Natural killer cell (primary cell): ENCODE measurements at regions not wholly inside any gene's neighbourhood (a gene's known extent, or its start where the extent isn't known, plus 50 kb on each side); places are given as distances from the start of the nearest gene placed in this dataset.

ENCODE experiments used
- ATAC-seq, 3 donors: fragments of 150-1000 bp in 2 of 3; fragments of 200-7000 bp in 1 of 3; cut with Tn5 transposase; 1 replicate in 1 of 3; 2 replicates in 2 of 3; pipeline ENCODE4 v1.10.0; 2021; ENCODE audit warnings: mild to moderate bottlenecking in 2 of 3, moderate library complexity in 2 of 3
- DNase-seq, 2 donors: peaks; one replicate each; pipeline versions ENCODE4 v3.0.0 to v3.0.0-alpha.2; 2013 to 2021; ENCODE audit warnings: mixed read lengths in 1 of 2
- H3K27ac ChIP-seq: one replicate; pipeline ENCODE4 v1.5.1; 2013; ENCODE audit warnings: mild to moderate bottlenecking, low read length
- H3K27me3 ChIP-seq: one replicate; pipeline ENCODE4 v1.6.1; 2013; ENCODE audit warnings: low read length; ENCODE audit not compliant: control insufficient read depth, insufficient read depth
- H3K36me3 ChIP-seq: one replicate; pipeline ENCODE4 v1.6.1; 2013; ENCODE audit warnings: low read length; ENCODE audit not compliant: control insufficient read depth, insufficient read depth
- H3K4me1 ChIP-seq: one replicate; pipeline ENCODE4 v1.6.1; 2013; ENCODE audit warnings: low read length; ENCODE audit not compliant: control insufficient read depth, insufficient read depth
- H3K4me3 ChIP-seq: one replicate; pipeline ENCODE4 v1.5.1; 2013; ENCODE audit warnings: low read length
- H3K9me3 ChIP-seq: one replicate; pipeline ENCODE4 v1.6.1; 2013; ENCODE audit warnings: low read length; ENCODE audit not compliant: control insufficient read depth, insufficient read depth
- H3K27ac Mint-ChIP-seq, 2 donors: one replicate each; pipeline ENCODE4 v1.8.0; 2022; ENCODE audit warnings: mild to moderate bottlenecking in 2 of 2, mixed read lengths in 2 of 2, moderate library complexity in 1 of 2
- H3K27me3 Mint-ChIP-seq, 2 donors: one replicate each; pipeline ENCODE4 v1.8.0; 2022; ENCODE audit warnings: low read depth in 2 of 2, mixed read lengths in 2 of 2
- H3K36me3 Mint-ChIP-seq: one replicate; pipeline ENCODE4 v1.8.0; 2022; ENCODE audit warnings: mixed read lengths
- H3K4me1 Mint-ChIP-seq, 2 donors: one replicate each; pipeline ENCODE4 v1.8.0; 2022; ENCODE audit warnings: mixed read lengths in 2 of 2
- H3K4me3 Mint-ChIP-seq: one replicate; pipeline ENCODE4 v1.8.0; 2022; ENCODE audit warnings: mild to moderate bottlenecking, moderate library complexity, mixed read lengths
- H3K9me3 Mint-ChIP-seq, 2 donors: one replicate each; pipeline ENCODE4 v1.8.0; 2022; ENCODE audit warnings: mixed read lengths in 2 of 2
- CTCF ChIP-seq: fragments of 200-600 bp; IDR thresholded peaks from one replicate; pipeline ENCODE4 v1.8.0; 2022; ENCODE audit warnings: antibody characterized with exemption
- WGBS: methylation state at CpG from one replicate; pipeline ENCODE4 v1.1.7; 2013; ENCODE audit warnings: missing lambda C conversion rate; ENCODE audit not compliant: insufficient coverage; 5-methylcytosine and 5-hydroxymethylcytosine counted together
- intact Hi-C: fragments of 100-400 bp; cut with micrococcal nuclease; formaldehyde crosslinking; loops from one replicate; pipeline ENCODE4 v1.14.2; 2022

GRCh38 chr6:27765028-27765590 lies 147.1 kb downstream of the OR2B2 start:
- H3K9me3 ChIP-seq = no peaks in the 10 kb centered on the region
- Mint-ChIP-seq H3K4me3 (no peak overlapping the region), H3K27ac (no peak overlapping the region), H3K36me3 (no peaks in the 10 kb centered on the region), H3K27me3 (peaks cover 3 to 12% of the 10 kb centered on the region in 2 donors), H3K9me3 (no peaks in the 10 kb centered on the region), H3K4me1 (no peaks in the 10 kb centered on the region)
- H3K27ac ChIP-seq = no peak overlapping the region
- intact Hi-C loops = no loop called here
- ATAC-seq = no peak
- no peak for TF ChIP-seq CTCF
- DNase-seq = no peak
- no peak overlapping the region for H3K4me3 ChIP-seq
- no peaks in the 10 kb centered on the region for H3K4me1 ChIP-seq
- H3K27me3 ChIP-seq = no peaks in the 10 kb centered on the region
- no peaks in the 10 kb centered on the region for H3K36me3 ChIP-seq

DNA sequence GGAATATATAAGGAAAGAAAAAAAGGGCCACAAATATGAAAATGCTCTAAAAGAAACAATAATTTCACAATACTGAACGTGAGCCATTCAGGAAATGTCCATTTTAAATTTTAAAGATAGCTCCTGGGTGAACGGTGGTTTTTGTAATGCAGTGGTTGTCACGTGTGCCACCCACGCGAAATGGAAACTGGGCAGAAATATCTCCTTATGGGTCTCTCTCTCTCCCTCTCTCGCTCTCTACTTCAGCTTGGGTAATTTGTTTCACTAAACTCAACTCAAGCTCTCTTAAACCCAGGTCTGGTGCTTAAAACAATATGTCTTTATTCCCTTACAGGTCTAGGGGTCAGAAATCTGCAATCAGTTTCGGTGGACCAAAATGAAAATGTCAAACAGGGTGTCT lies 150.8 kb downstream of the OR2B2 start:
- no peak overlapping the region for H3K4me3 Mint-ChIP-seq
- Histone ChIP-seq H3K36me3 (no peaks in the 10 kb centered on the region), H3K4me3 (no peak overlapping the region), H3K27me3 (no peaks in the 10 kb centered on the region), H3K9me3 (no peaks in the 10 kb centered on the region), H3K27ac (no peak overlapping the region), H3K4me1 (peaks cover 11% of the 10 kb centered on the region)
- no peak overlapping the region for H3K27ac Mint-ChIP-seq
- peaks cover 9 to 10% of the 10 kb centered on the region in 2 donors for H3K4me1 Mint-ChIP-seq
- intact Hi-C loops = no loop called here
- H3K9me3 Mint-ChIP-seq = no peaks in the 10 kb centered on the region
- H3K27me3 Mint-ChIP-seq = peaks cover 5 to 6% of the 10 kb centered on the region in 2 donors
- no peaks in the 10 kb centered on the region for H3K36me3 Mint-ChIP-seq
- WGBS = 44% methylated on average over 6 of the region's 7 CpGs
- DNase-seq = no peak
- no peak for TF ChIP-seq CTCF
- ATAC-seq = no peak

DNA sequence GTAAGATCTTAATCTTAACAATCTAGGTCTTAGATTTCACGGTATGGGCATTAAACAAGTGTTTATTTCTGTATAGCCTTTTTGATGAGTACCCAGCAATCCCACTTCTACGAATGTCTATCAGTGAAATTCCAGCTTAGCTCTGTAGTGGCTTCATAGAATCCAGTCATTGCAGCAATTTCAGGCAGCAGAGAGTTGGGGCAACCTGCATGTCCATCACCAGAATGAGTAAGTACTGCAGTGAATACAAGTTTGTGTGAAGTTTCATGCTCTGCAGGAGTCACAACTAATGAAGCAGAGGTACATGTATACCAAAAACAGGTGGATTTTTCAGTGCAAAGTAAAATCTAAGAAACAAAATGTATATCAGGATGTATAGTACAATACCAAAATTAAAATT lies 151.7 kb downstream of the OR2B2 start:
- no peak for TF ChIP-seq CTCF
- Histone ChIP-seq H3K27ac (no peak overlapping the region), H3K4me1 (peaks cover 11% of the 10 kb centered on the region), H3K4me3 (no peak overlapping the region), H3K36me3 (no peaks in the 10 kb centered on the region), H3K9me3 (no peaks in the 10 kb centered on the region), H3K27me3 (no peaks in the 10 kb centered on the region)
- no peak for ATAC-seq
- H3K9me3 Mint-ChIP-seq = no peaks in the 10 kb centered on the region
- WGBS = 83% methylated on average over 2 of the region's 2 CpGs
- H3K27ac Mint-ChIP-seq = no peak overlapping the region
- peaks cover 9 to 10% of the 10 kb centered on the region in 2 donors for H3K4me1 Mint-ChIP-seq
- no peak overlapping the region for H3K4me3 Mint-ChIP-seq
- DNase-seq = no peak
- intact Hi-C loops = no loop called here
- no peaks in the 10 kb centered on the region for H3K36me3 Mint-ChIP-seq
- H3K27me3 Mint-ChIP-seq = peaks cover 5 to 6% of the 10 kb centered on the region in 2 donors

GRCh38 chr6:27759930-27760329 lies 152.3 kb downstream of the OR2B2 start:
- Mint-ChIP-seq H3K27me3 (peaks cover under 1 to 5% of the 10 kb centered on the region in 2 donors), H3K4me3 (no peak overlapping the region), H3K9me3 (no peaks in the 10 kb centered on the region), H3K4me1 (peaks cover 9 to 12% of the 10 kb centered on the region in 2 donors), H3K27ac (no peak overlapping the region), H3K36me3 (no peaks in the 10 kb centered on the region)
- no peak for ATAC-seq
- no peak for DNase-seq
- intact Hi-C loops = loop anchor here (10.0 kb wide), 1 partner anchor 1225 kb away; the partner anchor contains the start of gene HMGN4
- Histone ChIP-seq H3K4me1 (peaks cover 11% of the 10 kb centered on the region), H3K9me3 (no peaks in the 10 kb centered on the region), H3K27me3 (no peaks in the 10 kb centered on the region), H3K27ac (no peak overlapping the region), H3K36me3 (no peaks in the 10 kb centered on the region), H3K4me3 (no peak overlapping the region)
- TF ChIP-seq CTCF = no peak
- no CpG with 5 or more reads among the region's 1 CpG for WGBS
